Vagina (tissue), 2 donors: ENCODE measurements at regions not wholly inside any gene's neighbourhood (a gene's known extent, or its start where the extent isn't known, plus 50 kb on each side); places are given as distances from the start of the nearest gene placed in this dataset.

ENCODE experiments used
- CTCF ChIP-seq, 3 experiments: fragments of 450-650 bp in 2 of 3; fragments of 200-600 bp in 1 of 3; sonication (generic) in 1 of 3; IDR thresholded peaks; one replicate each; pipeline ENCODE4 v1.5.1; 2017 to 2019; ENCODE audit warnings: antibody characterized with exemption in 3 of 3, mild to moderate bottlenecking in 2 of 3, moderate library complexity in 2 of 3
- POLR2A ChIP-seq, 2 donors: fragments of 450-650 bp; IDR thresholded peaks; one replicate each; pipeline ENCODE4 v1.6.1; 2017; ENCODE audit warnings: antibody characterized with exemption in 2 of 2, mild to moderate bottlenecking in 2 of 2, moderate library complexity in 2 of 2
- POLR2AphosphoS5 ChIP-seq, 2 donors: sonication (generic); formaldehyde crosslinking; IDR thresholded peaks; one replicate each; pipeline ENCODE4 v1.9.0; 2017; ENCODE audit warnings: antibody characterized with exemption in 2 of 2, mild to moderate bottlenecking in 2 of 2, low read depth in 1 of 2; ENCODE audit not compliant: insufficient read depth in 1 of 2

GRCh38 chr1:222037720-222038119, 295.8 kb upstream of the DUSP10 start:
- TF ChIP-seq CTCF (IDR thresholded peaks at IDR 0.05) (no peak), POLR2AphosphoS5 (IDR thresholded peaks at IDR 0.05; ENCODE audit: insufficient read depth in 1 of 2, low read depth in 1 of 2) (no peak), POLR2A (IDR thresholded peaks at IDR 0.05) (no peak)
